Heart left ventricle (tissue), 16 donors: ENCODE measurements at regions not wholly inside any gene's neighbourhood (a gene's known extent, or its start where the extent isn't known, plus 50 kb on each side); places are given as distances from the start of the nearest gene placed in this dataset.

Experiments used
- ATAC-seq, 4 donors: fragments of 200-7000 bp; cut with Tn5 transposase; one replicate each; pipeline ENCODE4 v1.9.1; 2020 to 2022; ENCODE audit warnings: moderate library complexity in 4 of 4, mild to moderate bottlenecking in 3 of 4, moderate number of reproducible peaks in 1 of 4
- DNase-seq, 5 donors: peaks; one replicate each; pipeline ENCODE4 v3.0.0-alpha.2; 2020
- H3K27ac ChIP-seq, 12 donors: fragments of 200-600 bp; sonication (generic) in 4 of 12; one replicate each; pipeline versions ENCODE4 v1.5.0 to v1.8.0; 2016 to 2022; ENCODE audit warnings: mild to moderate bottlenecking in 2 of 12
- H3K27me3 ChIP-seq, 9 donors: fragments of 200-600 bp; sonication (generic) in 2 of 9; one replicate each; pipeline versions ENCODE4 v1.5.1 to v1.8.0; 2016 to 2022; ENCODE audit warnings: mild to moderate bottlenecking in 3 of 9
- H3K36me3 ChIP-seq, 9 donors: fragments of 200-600 bp; sonication (generic) in 2 of 9; one replicate each; pipeline versions ENCODE4 v1.5.0 to v1.8.0; 2018 to 2022; ENCODE audit warnings: mild to moderate bottlenecking in 2 of 9
- H3K4me1 ChIP-seq, 12 donors: fragments of 200-600 bp; sonication (generic) in 4 of 12; one replicate each; pipeline versions ENCODE4 v1.5.0 to v1.8.0; 2016 to 2022; ENCODE audit warnings: mild to moderate bottlenecking in 3 of 12
- H3K4me3 ChIP-seq, 12 donors: fragments of 200-600 bp; sonication (generic) in 4 of 12; one replicate each; pipeline versions ENCODE4 v1.5.0 to v1.8.0; 2017 to 2022; ENCODE audit warnings: mild to moderate bottlenecking in 9 of 12, moderate library complexity in 4 of 12
- H3K9me3 ChIP-seq, 12 donors: fragments of 200-600 bp; sonication (generic) in 4 of 12; one replicate each; pipeline versions ENCODE4 v1.5.0 to v1.8.0; 2016 to 2022; ENCODE audit warnings: mild to moderate bottlenecking in 1 of 12
- POLR2A ChIP-seq, 2 donors: fragments of 450-650 bp; IDR thresholded peaks; one replicate each; pipeline ENCODE4 v1.6.1; 2017; ENCODE audit warnings: antibody characterized with exemption in 2 of 2, mild to moderate bottlenecking in 2 of 2, moderate library complexity in 2 of 2
- WGBS, 4 donors: extraction: QIAGEN DNeasy Blood & Tissue Kit in 2 of 4; methylation state at CpG; one replicate each; pipeline versions ENCODE4 v1.1.5 to v1.1.7; 2013 to 2018; 5-methylcytosine and 5-hydroxymethylcytosine counted together
- intact Hi-C, 10 donors: fragments of 100-400 bp; cut with DNase I; formaldehyde crosslinking; loops; one replicate each; pipeline versions ENCODE4 v1.11.1 to v1.14.2; 2022
- TF ChIP-seq, protein P1 (sequence below), 12 donors: fragments of 200-600 bp; sonication (generic) in 4 of 12; IDR thresholded peaks; one replicate each; pipeline versions ENCODE4 v1.5.0 to v1.8.0; 2018 to 2022; ENCODE audit warnings: antibody characterized with exemption in 12 of 12, mild to moderate bottlenecking in 5 of 12
- donor health status: ischemic (EF 13 %, LVEDD 7.1; RV severe dilation, severe dysfunction).
- donor health status: healthy with polysubstance abuse.
- donor health status: DM: no; HTN: yes; CAD: no.
- donor health status: DM: no; HTN: no; CAD: no.
- donor health status: ischemic (EF 25% LVEDD 6.9; RV normal size, moderate dysfunction).
- donor health status: ischemic (EF 25% LVEDD 5.7; RV mildly dilated, moderate dysfunction).
- donor health status: healthy.
- donor health status: DM: yes; HTN: yes; CAD: no.
- donor health status: ischemic (EF 35%, LVEDD 5.7; RV mildly dilated, moderate dysfunction).
- donor health status: nonischemic (EF 11% LVEDD 7.7; RV severe dilation, severe dysfunction).
- donor health status: DM: yes; HTN: yes; CAD: no.
- donor health status: PGD.
- donor health status: ischemic (EF 29% LVEDD 5.4; RV normal size, mild dysfunction).
- donor health status: nonischemic (EF 23%, LVEDD 6.1; RV moderate dilation, normal function).

DNA sequence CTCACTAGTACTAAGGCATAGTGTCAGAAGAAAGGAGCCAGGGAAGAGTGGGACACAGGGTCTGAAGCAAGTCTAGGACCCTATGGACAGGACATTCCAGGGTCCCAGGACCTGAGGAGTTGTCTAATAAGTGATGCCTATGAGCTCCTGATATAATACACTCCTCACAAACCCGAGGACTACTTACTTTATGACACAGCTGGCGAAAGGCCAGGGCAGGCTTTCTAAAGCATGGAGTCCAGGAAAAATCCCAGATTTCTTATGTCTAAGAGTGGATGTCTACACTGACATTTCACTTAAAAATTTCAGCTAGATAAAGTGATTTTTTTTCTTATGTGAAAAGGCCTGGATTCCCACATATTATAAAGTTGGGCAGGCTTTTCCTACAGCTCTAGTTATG, 502.2 kb upstream of the SETBP1 start:
- 52 to 67% (median 57%) methylated on average over 2 of the region's 2 CpGs for WGBS, 4 donors

DNA sequence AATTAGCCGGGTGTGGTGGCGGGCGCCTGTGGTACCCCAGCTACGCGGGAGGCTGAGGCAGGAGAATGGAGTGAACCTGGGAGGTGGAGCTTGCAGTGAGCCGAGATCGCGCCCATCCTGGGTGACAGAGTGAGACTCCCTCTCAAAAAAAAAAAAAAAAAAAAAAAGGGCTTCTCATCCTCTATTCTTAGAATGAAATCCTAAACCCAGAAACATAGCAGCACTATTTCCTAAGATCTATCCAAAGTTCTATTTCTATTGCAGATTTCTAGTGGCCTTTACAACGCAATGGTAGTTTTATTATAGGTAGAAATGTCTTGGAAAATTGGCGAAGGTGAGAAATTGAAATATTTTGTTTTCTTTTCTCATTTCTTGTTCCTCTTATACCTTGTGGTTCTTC, 501.0 kb upstream of the SETBP1 start:
- WGBS, 4 donors, result 94 to 96% (median 94%) methylated on average over 10 of the region's 10 CpGs
- TF ChIP-seq, protein P1, sequence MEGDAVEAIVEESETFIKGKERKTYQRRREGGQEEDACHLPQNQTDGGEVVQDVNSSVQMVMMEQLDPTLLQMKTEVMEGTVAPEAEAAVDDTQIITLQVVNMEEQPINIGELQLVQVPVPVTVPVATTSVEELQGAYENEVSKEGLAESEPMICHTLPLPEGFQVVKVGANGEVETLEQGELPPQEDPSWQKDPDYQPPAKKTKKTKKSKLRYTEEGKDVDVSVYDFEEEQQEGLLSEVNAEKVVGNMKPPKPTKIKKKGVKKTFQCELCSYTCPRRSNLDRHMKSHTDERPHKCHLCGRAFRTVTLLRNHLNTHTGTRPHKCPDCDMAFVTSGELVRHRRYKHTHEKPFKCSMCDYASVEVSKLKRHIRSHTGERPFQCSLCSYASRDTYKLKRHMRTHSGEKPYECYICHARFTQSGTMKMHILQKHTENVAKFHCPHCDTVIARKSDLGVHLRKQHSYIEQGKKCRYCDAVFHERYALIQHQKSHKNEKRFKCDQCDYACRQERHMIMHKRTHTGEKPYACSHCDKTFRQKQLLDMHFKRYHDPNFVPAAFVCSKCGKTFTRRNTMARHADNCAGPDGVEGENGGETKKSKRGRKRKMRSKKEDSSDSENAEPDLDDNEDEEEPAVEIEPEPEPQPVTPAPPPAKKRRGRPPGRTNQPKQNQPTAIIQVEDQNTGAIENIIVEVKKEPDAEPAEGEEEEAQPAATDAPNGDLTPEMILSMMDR (IDR thresholded peaks at IDR 0.05), result no peak
- no peak for TF ChIP-seq POLR2A (IDR thresholded peaks at IDR 0.05)
- no peak for ATAC-seq

More for the DNA sequence above, 502.2 kb upstream of the SETBP1 start:
- intact Hi-C loops, result no loop called here
- H3K27ac ChIP-seq, result no peak overlapping the region
- H3K27me3 ChIP-seq, result peaks cover 0 to 2% (median 0%) of the 10 kb centered on the region in 9 donors
- TF ChIP-seq, protein P1 (IDR thresholded peaks at IDR 0.05), result no peak
- no peak for TF ChIP-seq POLR2A (IDR thresholded peaks at IDR 0.05)
- peak in 1 of 5 donors; percentile 26 for DNase-seq
- H3K4me3 ChIP-seq, result no peak overlapping the region
- no peaks in the 10 kb centered on the region for H3K36me3 ChIP-seq
- no peaks in the 10 kb centered on the region for H3K9me3 ChIP-seq
- ATAC-seq, result no peak
- H3K4me1 ChIP-seq, result no peaks in the 10 kb centered on the region

DNA sequence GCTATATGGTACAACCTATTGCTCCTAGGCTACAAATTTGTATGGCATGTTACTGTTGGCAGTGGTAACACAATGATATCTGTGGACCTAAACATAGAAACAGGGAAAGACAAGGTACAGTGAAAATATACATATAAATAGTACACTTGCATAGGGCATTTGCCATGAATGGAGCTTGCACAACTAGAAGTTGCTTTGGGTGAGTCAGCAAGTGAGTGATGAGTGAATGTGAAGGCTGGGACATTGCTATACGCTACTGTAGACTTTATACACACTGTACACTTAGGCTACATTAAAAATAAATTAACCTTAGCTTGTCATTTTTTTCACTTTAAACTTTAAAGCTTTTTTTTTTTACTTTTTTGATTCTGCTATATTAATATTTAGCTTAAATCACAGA, 500.0 kb upstream of the SETBP1 start:
- ATAC-seq (peak in 2 of 4 donors; percentile 73 to 84), DNase-seq (no peak)
- H3K4me3 ChIP-seq, result no peak overlapping the region
- WGBS, 4 donors, result 31 to 64% (median 34%) methylated on average over 1 of the region's 1 CpG
- intact Hi-C loops, result no loop called here
- H3K4me1 ChIP-seq, result no peaks in the 10 kb centered on the region
- no peak for TF ChIP-seq POLR2A (IDR thresholded peaks at IDR 0.05)
- TF ChIP-seq, protein P1 (IDR thresholded peaks at IDR 0.05), result no peak
- H3K27me3 ChIP-seq, result peaks cover 0 to 2% (median 0%) of the 10 kb centered on the region in 9 donors
- no peaks in the 10 kb centered on the region for H3K36me3 ChIP-seq
- H3K27ac ChIP-seq, result no peak overlapping the region
- H3K9me3 ChIP-seq, result no peaks in the 10 kb centered on the region

More for the DNA sequence above, 501.0 kb upstream of the SETBP1 start:
- H3K9me3 ChIP-seq, result no peaks in the 10 kb centered on the region
- H3K4me3 ChIP-seq, result no peak overlapping the region
- peak in 1 of 5 donors; percentile 33 for DNase-seq
- intact Hi-C loops, result no loop called here
- no peak overlapping the region for H3K27ac ChIP-seq
- H3K36me3 ChIP-seq, result no peaks in the 10 kb centered on the region
- H3K27me3 ChIP-seq, result peaks cover 0 to 2% (median 0%) of the 10 kb centered on the region in 9 donors
- no peaks in the 10 kb centered on the region for H3K4me1 ChIP-seq

DNA sequence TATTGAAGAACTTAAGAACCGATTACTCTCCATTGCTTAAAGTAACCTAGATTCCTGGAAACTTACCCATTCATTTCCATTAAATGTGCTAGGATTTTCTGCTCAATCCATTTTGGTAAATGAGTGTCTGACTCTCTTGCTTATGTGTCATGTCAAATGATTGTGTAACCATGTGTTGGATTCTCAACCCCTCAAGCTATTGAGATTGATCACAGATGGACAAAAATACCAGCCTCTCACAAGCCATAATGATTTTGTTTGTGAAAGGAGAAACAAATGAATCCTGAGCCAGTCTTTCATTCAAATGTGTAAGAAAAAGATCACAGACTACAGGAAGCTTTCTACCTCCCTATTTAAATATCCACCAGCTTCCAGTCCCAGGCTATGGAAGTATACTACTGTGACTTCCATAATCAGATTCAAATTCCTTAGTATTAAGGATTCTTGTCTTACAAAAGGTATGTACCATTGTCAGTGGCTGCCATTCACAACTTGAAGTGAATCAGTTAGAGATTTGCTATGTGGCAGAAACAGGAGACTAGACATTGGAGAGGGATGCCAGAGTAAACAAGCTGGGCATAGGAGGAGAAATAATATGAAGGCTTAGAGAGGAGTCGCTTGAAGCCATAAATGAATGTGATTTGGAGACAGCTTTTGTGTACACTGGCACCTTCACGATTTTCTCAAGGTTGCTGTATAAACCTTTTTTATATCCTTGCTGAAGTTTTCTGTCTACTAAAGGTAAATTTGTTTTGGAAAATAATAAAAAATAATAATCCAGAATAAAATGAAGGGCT, 498.5 kb upstream of the SETBP1 start:
- Histone ChIP-seq H3K9me3 (no peaks in the 10 kb centered on the region), H3K4me3 (no peak overlapping the region), H3K36me3 (no peaks in the 10 kb centered on the region), H3K27ac (no peak overlapping the region), H3K27me3 (peaks cover 0 to 2% (median 0%) of the 10 kb centered on the region in 9 donors), H3K4me1 (no peaks in the 10 kb centered on the region)
- WGBS, 4 donors, result 84 to 92% (median 89%) methylated on average over 3 of the region's 3 CpGs
- TF ChIP-seq, protein P1 (IDR thresholded peaks at IDR 0.05), result no peak
- no peak for TF ChIP-seq POLR2A (IDR thresholded peaks at IDR 0.05)
- ATAC-seq, result no peak
- intact Hi-C loops, result no loop called here
- DNase-seq, result no peak
